Activated naive CD4-positive, alpha-beta T cell treated with anti-CD3 and anti-CD28 coated beads, Interleukin-2, amount 10 ng/mL, durations not matched to agents 7 days and 5 days (primary cell): ENCODE measurements at regions not wholly inside any gene's neighbourhood (a gene's known extent, or its start where the extent isn't known, plus 50 kb on each side); places are given as distances from the start of the nearest gene placed in this dataset.

Experiments used
- CTCF ChIA-PET: fragments of 350-600 bp; sonication (Branson Sonifier 250); formaldehyde crosslinking; loops from one replicate; lab custom pipeline; 2021; ENCODE audit warnings: antibody characterized with exemption; lab: Charles Lee
- DNase-seq: peaks from one replicate; pipeline ENCODE4 v3.0.0-alpha.2; 2020
- H3K27ac Mint-ChIP-seq: one replicate; pipeline ENCODE4 v1.8.0; 2021; ENCODE audit warnings: mild to moderate bottlenecking, moderate library complexity, mixed read lengths
- H3K27me3 Mint-ChIP-seq: one replicate; pipeline ENCODE4 v1.8.0; 2021; ENCODE audit warnings: mild to moderate bottlenecking, mixed read lengths
- H3K36me3 Mint-ChIP-seq: one replicate; pipeline ENCODE4 v1.8.0; 2021; ENCODE audit warnings: mixed read lengths
- H3K4me1 Mint-ChIP-seq: one replicate; pipeline ENCODE4 v1.8.0; 2021; ENCODE audit warnings: mixed read lengths
- H3K4me3 Mint-ChIP-seq: one replicate; pipeline ENCODE4 v1.8.0; 2021; ENCODE audit warnings: mild to moderate bottlenecking, moderate library complexity, mixed read lengths
- H3K9me3 Mint-ChIP-seq: one replicate; pipeline ENCODE4 v1.8.0; 2021; ENCODE audit warnings: mixed read lengths

DNA sequence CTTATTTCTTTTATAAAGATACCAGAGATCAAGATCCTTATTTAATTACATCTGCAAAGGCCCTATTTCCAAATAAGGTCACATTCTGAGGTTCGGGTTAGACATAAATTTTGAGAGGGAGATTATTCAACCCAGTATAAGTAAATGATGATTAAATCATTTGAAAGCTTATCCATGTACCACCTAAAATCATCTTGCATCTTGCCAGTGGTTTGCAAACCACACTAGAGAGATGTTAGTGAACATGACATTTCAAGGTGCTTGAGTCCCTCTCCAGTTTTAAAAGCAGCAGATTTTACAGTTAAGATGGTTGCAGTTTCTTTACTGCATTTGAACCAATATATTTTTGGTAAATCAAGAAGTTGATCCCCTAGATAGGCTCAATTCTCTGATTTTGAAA lies 49.9 kb upstream of the TMPO start:
- Mint-ChIP-seq H3K9me3 (no peaks in the 10 kb centered on the region), H3K4me1 (no peaks in the 10 kb centered on the region), H3K27me3 (peaks cover 30% of the 10 kb centered on the region), H3K27ac (no peak overlapping the region), H3K36me3 (no peaks in the 10 kb centered on the region), H3K4me3 (no peak overlapping the region)
- CTCF ChIA-PET = no interaction called here
- no peak for DNase-seq
